Peyer's patch (tissue), 4 donors: ENCODE measurements at regions not wholly inside any gene's neighbourhood (a gene's known extent, or its start where the extent isn't known, plus 50 kb on each side); places are given as distances from the start of the nearest gene placed in this dataset.

ENCODE experiments used
- DNase-seq, 3 donors: peaks; one replicate each; pipeline ENCODE4 v3.0.0-alpha.2; 2017 to 2019
- H3K27ac ChIP-seq, 4 donors: fragments of 200-600 bp; sonication (generic); one replicate each; pipeline ENCODE4 v1.5.1; 2016 to 2019
- H3K27me3 ChIP-seq, 2 donors: fragments of 200-600 bp; sonication (generic); one replicate each; pipeline ENCODE4 v1.5.1; 2019
- H3K36me3 ChIP-seq, 3 donors: fragments of 200-600 bp; sonication (generic); one replicate each; pipeline ENCODE4 v1.5.1; 2016 to 2019
- H3K4me1 ChIP-seq, 4 donors: fragments of 200-600 bp; sonication (generic); one replicate each; pipeline ENCODE4 v1.5.1; 2016 to 2019
- H3K4me3 ChIP-seq, 4 donors: fragments of 200-600 bp; sonication (generic); 1 replicate in 3 of 4; 2 replicates in 1 of 4; pipeline ENCODE4 v1.5.1; 2016 to 2019; ENCODE audit warnings: mild to moderate bottlenecking in 1 of 4
- H3K9me3 ChIP-seq, 4 donors: fragments of 200-600 bp; sonication (generic); one replicate each; pipeline ENCODE4 v1.5.1; 2016 to 2019; ENCODE audit warnings: mild to moderate bottlenecking in 1 of 4
- POLR2A ChIP-seq, 2 donors: fragments of 450-650 bp; IDR thresholded peaks; one replicate each; pipeline ENCODE4 v1.5.1; 2017; ENCODE audit warnings: antibody characterized with exemption in 2 of 2, mild to moderate bottlenecking in 2 of 2, moderate library complexity in 2 of 2
- TF ChIP-seq, protein P1 (sequence below), 6 experiments: fragments of 450-650 bp in 4 of 6; fragments of 200-600 bp in 2 of 6; sonication (generic) in 1 of 6; IDR thresholded peaks; one replicate each; pipeline ENCODE4 v1.5.1; 2017 to 2019; ENCODE audit warnings: antibody characterized with exemption in 6 of 6, mild to moderate bottlenecking in 3 of 6, moderate library complexity in 1 of 6

DNA sequence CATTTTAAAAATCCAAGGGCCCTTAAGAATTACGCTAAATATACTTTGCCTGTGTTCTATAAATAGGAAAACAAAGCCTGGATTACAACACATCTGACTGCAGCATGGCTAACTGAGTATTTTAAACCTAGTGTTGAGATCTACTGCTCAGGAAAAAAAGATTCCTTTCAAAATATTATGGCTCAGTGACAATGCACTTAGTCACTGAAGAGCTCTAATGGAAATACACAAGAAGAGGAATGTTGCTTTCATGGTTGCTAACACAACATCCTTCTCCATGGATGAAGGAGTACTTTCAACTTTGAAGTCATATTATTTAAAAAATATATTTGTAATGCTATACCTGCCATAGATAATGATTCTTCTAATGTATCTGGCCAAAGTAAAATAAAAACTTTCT lies 248.3 kb upstream of the NEGR1 start:
- Histone ChIP-seq H3K4me3 (no peak overlapping the region), H3K9me3 (no peaks in the 10 kb centered on the region), H3K27me3 (no peaks in the 10 kb centered on the region), H3K36me3 (no peaks in the 10 kb centered on the region), H3K4me1 (no peaks in the 10 kb centered on the region), H3K27ac (no peak overlapping the region)
- TF ChIP-seq, protein P1, sequence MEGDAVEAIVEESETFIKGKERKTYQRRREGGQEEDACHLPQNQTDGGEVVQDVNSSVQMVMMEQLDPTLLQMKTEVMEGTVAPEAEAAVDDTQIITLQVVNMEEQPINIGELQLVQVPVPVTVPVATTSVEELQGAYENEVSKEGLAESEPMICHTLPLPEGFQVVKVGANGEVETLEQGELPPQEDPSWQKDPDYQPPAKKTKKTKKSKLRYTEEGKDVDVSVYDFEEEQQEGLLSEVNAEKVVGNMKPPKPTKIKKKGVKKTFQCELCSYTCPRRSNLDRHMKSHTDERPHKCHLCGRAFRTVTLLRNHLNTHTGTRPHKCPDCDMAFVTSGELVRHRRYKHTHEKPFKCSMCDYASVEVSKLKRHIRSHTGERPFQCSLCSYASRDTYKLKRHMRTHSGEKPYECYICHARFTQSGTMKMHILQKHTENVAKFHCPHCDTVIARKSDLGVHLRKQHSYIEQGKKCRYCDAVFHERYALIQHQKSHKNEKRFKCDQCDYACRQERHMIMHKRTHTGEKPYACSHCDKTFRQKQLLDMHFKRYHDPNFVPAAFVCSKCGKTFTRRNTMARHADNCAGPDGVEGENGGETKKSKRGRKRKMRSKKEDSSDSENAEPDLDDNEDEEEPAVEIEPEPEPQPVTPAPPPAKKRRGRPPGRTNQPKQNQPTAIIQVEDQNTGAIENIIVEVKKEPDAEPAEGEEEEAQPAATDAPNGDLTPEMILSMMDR (IDR thresholded peaks at IDR 0.05): no peak
- TF ChIP-seq POLR2A (IDR thresholded peaks at IDR 0.05): no peak
- DNase-seq: no peak

DNA sequence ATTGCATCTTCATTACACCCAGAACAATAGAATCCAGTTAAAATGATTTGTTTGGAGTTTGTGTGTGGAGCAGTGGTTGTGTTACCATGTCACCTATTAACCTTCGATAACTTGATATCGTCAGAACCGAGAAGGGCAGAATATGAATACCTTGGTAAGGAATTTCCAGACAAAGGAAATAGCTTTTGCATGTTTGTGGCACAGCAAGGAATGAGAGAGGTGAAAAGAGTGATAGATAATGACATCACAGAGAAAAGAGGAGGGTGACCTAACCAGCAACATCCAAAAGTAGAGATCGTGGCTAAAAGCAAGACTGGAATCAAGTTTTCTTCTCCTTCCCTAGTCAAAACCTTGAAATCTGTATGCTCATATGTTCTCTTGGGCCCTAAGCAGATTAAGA lies 244.6 kb upstream of the NEGR1 start:
- no peaks in the 10 kb centered on the region for H3K4me1 ChIP-seq
- H3K27me3 ChIP-seq: no peaks in the 10 kb centered on the region
- no peaks in the 10 kb centered on the region for H3K36me3 ChIP-seq
- TF ChIP-seq, protein P1 (IDR thresholded peaks at IDR 0.05): no peak
- no peak for TF ChIP-seq POLR2A (IDR thresholded peaks at IDR 0.05)
- no peaks in the 10 kb centered on the region for H3K9me3 ChIP-seq
- no peak overlapping the region for H3K4me3 ChIP-seq
- DNase-seq: no peak
- no peak overlapping the region for H3K27ac ChIP-seq

DNA sequence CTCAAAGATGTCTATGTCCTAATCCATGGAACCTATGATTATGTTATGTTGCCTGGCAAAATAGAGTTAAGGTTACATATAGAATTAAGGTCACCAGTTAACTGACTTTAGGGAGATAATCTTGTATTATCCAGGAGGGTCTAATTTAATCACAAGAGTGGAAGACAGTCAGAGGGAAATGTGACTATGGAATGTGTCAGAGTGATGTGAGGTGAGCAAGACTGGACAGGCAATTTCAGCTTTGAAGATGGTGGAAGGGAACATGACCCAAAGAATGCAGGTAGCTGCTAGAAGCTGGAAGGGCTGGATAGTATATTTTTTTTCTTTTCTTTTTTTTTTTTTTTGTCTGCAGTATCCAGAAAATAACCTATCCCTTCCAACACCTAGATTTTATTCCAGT lies 241.7 kb upstream of the NEGR1 start:
- Histone ChIP-seq H3K4me1 (no peaks in the 10 kb centered on the region), H3K27me3 (no peaks in the 10 kb centered on the region), H3K36me3 (no peaks in the 10 kb centered on the region), H3K9me3 (no peaks in the 10 kb centered on the region), H3K4me3 (no peak overlapping the region), H3K27ac (no peak overlapping the region)
- TF ChIP-seq POLR2A (IDR thresholded peaks at IDR 0.05): no peak
- TF ChIP-seq, protein P1 (IDR thresholded peaks at IDR 0.05): no peak
- DNase-seq: no peak

DNA sequence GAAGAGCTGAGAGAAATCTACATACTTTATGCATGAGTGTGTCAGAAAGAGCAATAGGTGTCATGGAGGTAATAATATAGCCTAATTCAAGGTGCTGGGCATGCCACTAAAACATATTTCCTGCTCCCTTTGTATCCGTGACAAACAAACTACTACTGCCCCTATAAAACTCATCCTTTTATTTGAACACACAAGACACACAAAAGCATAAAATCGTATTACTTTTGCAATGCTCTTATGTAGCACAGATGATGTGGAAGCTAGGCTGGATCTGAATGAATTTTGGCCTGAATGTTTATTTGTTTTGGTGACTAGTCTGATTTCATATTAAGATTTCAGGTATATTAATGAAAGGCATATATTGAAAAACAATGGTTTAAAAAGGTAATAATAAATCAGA lies 239.3 kb upstream of the NEGR1 start:
- DNase-seq: no peak
- no peaks in the 10 kb centered on the region for H3K36me3 ChIP-seq
- H3K9me3 ChIP-seq: no peaks in the 10 kb centered on the region
- no peak overlapping the region for H3K27ac ChIP-seq
- TF ChIP-seq, protein P1 (IDR thresholded peaks at IDR 0.05): no peak
- no peak for TF ChIP-seq POLR2A (IDR thresholded peaks at IDR 0.05)
- no peaks in the 10 kb centered on the region for H3K4me1 ChIP-seq
- no peaks in the 10 kb centered on the region for H3K27me3 ChIP-seq
- H3K4me3 ChIP-seq: no peak overlapping the region

DNA sequence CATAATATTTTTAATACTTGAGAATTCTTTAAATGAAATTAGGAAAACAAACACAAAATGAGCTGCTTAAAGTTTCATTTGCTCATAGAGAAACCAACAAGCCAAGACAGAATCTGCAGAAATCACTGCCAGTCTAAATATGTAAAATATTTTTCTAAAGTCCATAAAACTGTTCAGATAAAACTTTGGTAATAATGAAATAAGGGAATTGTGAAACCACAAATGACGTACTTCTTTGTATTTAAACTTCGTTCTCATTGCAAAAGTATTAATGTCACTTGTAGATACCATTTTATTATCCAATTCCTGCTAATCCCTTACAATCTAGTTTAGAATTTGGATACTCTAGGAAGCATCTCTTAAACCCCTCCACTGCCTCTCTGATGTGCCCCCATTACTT lies 234.5 kb upstream of the NEGR1 start:
- Histone ChIP-seq H3K4me1 (no peaks in the 10 kb centered on the region), H3K36me3 (no peaks in the 10 kb centered on the region), H3K27me3 (no peaks in the 10 kb centered on the region), H3K9me3 (no peaks in the 10 kb centered on the region), H3K27ac (no peak overlapping the region), H3K4me3 (no peak overlapping the region)
- no peak for DNase-seq
- TF ChIP-seq, protein P1 (IDR thresholded peaks at IDR 0.05): no peak
- TF ChIP-seq POLR2A (IDR thresholded peaks at IDR 0.05): no peak

DNA sequence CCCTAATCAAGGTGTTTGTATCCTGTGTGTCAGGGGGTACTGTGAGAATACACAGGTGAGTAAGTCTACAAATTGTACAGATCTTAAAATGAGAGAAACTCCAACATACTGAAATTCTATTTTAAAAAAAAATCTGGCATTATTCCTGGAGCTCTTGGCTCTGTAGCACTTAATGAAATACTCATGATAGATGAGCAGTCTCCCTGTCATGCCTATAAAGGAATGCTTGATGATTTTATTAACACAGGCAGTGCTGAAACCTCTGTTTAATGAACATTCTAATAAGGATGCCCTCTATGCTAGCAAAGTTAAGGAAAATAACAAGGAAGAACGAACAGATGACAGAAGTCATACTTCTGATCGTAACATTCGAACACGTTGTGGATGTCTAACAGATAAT lies 233.9 kb upstream of the NEGR1 start:
- no peaks in the 10 kb centered on the region for H3K4me1 ChIP-seq
- no peaks in the 10 kb centered on the region for H3K36me3 ChIP-seq
- no peaks in the 10 kb centered on the region for H3K27me3 ChIP-seq
- TF ChIP-seq POLR2A (IDR thresholded peaks at IDR 0.05): no peak
- TF ChIP-seq, protein P1 (IDR thresholded peaks at IDR 0.05): no peak
- no peak for DNase-seq
- no peak overlapping the region for H3K4me3 ChIP-seq
- no peaks in the 10 kb centered on the region for H3K9me3 ChIP-seq
- H3K27ac ChIP-seq: no peak overlapping the region
